HCT116 (cell line): ENCODE measurements at regions not wholly inside any gene's neighbourhood (a gene's known extent, or its start where the extent isn't known, plus 50 kb on each side); places are given as distances from the start of the nearest gene placed in this dataset.

Experiments used
- ATAC-seq: fragments of 200-7000 bp; cut with Tn5 transposase; 2 replicates; pipeline ENCODE4 v1.9.1; 2020; ENCODE audit warnings: mild to moderate bottlenecking, moderate library complexity
- BruUV-seq: library from RNA; stranded (reverse); fragments of 400-500 nt; replicated peaks from 2 replicates; lab custom pipeline; 2021; lab: Mats Ljungman, UMichigan
- CTCF ChIA-PET: fragments of 300-600 bp; sonication (Branson Sonifier 250); formaldehyde crosslinking; loops from one replicate; lab custom pipeline; 2021; ENCODE audit warnings: antibody characterized with exemption; lab: Charles Lee
- POLR2A ChIA-PET: fragments of 300-600, 350-600 bp; sonication (Branson Sonifier 250); formaldehyde crosslinking; loops from one replicate; lab custom pipeline; 2021; ENCODE audit warnings: antibody characterized with exemption; lab: Charles Lee
- RAD21 ChIA-PET, 2 experiments: fragments of 300-600 bp; sonication (Branson Sonifier 250); formaldehyde crosslinking; loops; one replicate each; lab custom pipeline; 2023; ENCODE audit warnings: low total read pairs in 2 of 2; ENCODE audit not compliant: uncharacterized antibody in 2 of 2, unreplicated experiment in 2 of 2, low non-redundant PET in 1 of 2; lab: Charles Lee
- DNase-seq: peaks from one replicate; pipeline ENCODE4 v3.0.0-alpha.2; 2010; ENCODE audit warnings: low read depth, low spot score
- H2AFZ ChIP-seq: fragments of 200-600 bp; shearing (Covaris generic), sonication (generic); 2 replicates; pipeline ENCODE4 v1.6.1; 2017; ENCODE audit warnings: low read depth, mixed run types, mixed read lengths, antibody characterized with exemption, low read length; ENCODE audit not compliant: poor library complexity, severe bottlenecking
- H3K27ac ChIP-seq: 2 replicates; pipeline ENCODE4 v1.5.1; 2012; ENCODE audit warnings: low read depth, low read length
- H3K27me3 ChIP-seq: fragments of 200-600 bp; sonication (generic); 2 replicates; pipeline ENCODE4 v1.6.1; 2016; ENCODE audit warnings: mixed run types, low read length, mixed read lengths; ENCODE audit not compliant: insufficient read depth
- H3K36me3 ChIP-seq, 2 experiments: fragments of 200-500 bp in 1 of 2; fragments of 200-600 bp in 1 of 2; sonication (Bioruptor generic) in 1 of 2; sonication (generic) in 1 of 2; 2 replicates each; pipeline versions ENCODE4 v1.5.1 to v1.6.1; 2014 to 2016; ENCODE audit warnings: low read length in 2 of 2, inconsistent platforms in 1 of 2, mixed read lengths in 1 of 2, mixed run types in 1 of 2; ENCODE audit not compliant: insufficient read depth in 2 of 2, control insufficient read depth in 1 of 2
- H3K4me1 ChIP-seq, 2 experiments: fragments of 200-600 bp in 1 of 2; sonication (generic) in 1 of 2; 2 replicates each; pipeline versions ENCODE4 v1.5.1 to v1.6.1; 2012 to 2017; ENCODE audit warnings: low read length in 2 of 2, inconsistent platforms in 1 of 2, mild to moderate bottlenecking in 1 of 2, mixed read lengths in 1 of 2, mixed run types in 1 of 2, moderate library complexity in 1 of 2; ENCODE audit not compliant: insufficient read depth in 2 of 2, control insufficient read depth in 1 of 2
- H3K4me2 ChIP-seq: fragments of 200-600 bp; sonication (generic); 2 replicates; pipeline ENCODE4 v1.6.1; 2017; ENCODE audit warnings: mixed run types, low read length, mixed read lengths
- H3K4me3 ChIP-seq, 2 experiments: fragments of 200-600 bp in 1 of 2; sonication (generic) in 1 of 2; replicated peaks in 1 of 2; 2 replicates each; pipeline ENCODE4 v1.5.1; 2011 to 2016; ENCODE audit warnings: low read length in 2 of 2, control low read depth in 1 of 2, low read depth in 1 of 2, mild to moderate bottlenecking in 1 of 2, mixed read lengths in 1 of 2, mixed run types in 1 of 2
- H3K79me2 ChIP-seq: fragments of 200-600 bp; sonication (generic); 2 replicates; pipeline ENCODE4 v1.6.1; 2017; ENCODE audit warnings: mild to moderate bottlenecking, mixed run types, low read length, moderate library complexity, mixed read lengths; ENCODE audit not compliant: insufficient read depth
- H3K9ac ChIP-seq: fragments of 200-600 bp; sonication (generic); 2 replicates; pipeline ENCODE4 v1.6.1; 2016; ENCODE audit warnings: low read length, mixed read lengths
- H3K9me2 ChIP-seq: fragments of 200-600 bp; sonication (generic), shearing (Covaris generic); 2 replicates; pipeline ENCODE4 v1.6.1; 2017; ENCODE audit warnings: mixed run types, mild to moderate bottlenecking, moderate library complexity; ENCODE audit not compliant: insufficient read depth
- H3K9me3 ChIP-seq, 2 experiments: fragments of 200-500 bp in 1 of 2; fragments of 200-600 bp in 1 of 2; sonication (Bioruptor generic) in 1 of 2; sonication (generic) in 1 of 2; 2 replicates each; pipeline ENCODE4 v1.6.1; 2014 to 2017; ENCODE audit warnings: low read length in 2 of 2, mixed read lengths in 2 of 2, inconsistent platforms in 1 of 2, low read depth in 1 of 2, mild to moderate bottlenecking in 1 of 2, mixed run types in 1 of 2, moderate library complexity in 1 of 2; ENCODE audit not compliant: control insufficient read depth in 1 of 2, insufficient read depth in 1 of 2
- H4K20me1 ChIP-seq: fragments of 200-600 bp; sonication (generic), shearing (Covaris generic); 2 replicates; pipeline ENCODE4 v1.6.1; 2017; ENCODE audit warnings: mixed run types, mild to moderate bottlenecking, moderate library complexity; ENCODE audit not compliant: insufficient read depth
- CBX3 ChIP-seq: IDR thresholded peaks from 2 replicates; pipeline ENCODE4 v1.6.1; 2012; ENCODE audit warnings: low read depth
- EGR1 ChIP-seq: IDR thresholded peaks from 2 replicates; pipeline ENCODE4 v1.6.1; 2012; ENCODE audit warnings: low read depth
- ELF1 ChIP-seq: IDR thresholded peaks from 2 replicates; pipeline ENCODE4 v1.6.1; 2012; ENCODE audit warnings: low read depth, borderline replicate concordance
- EZH2phosphoT487 ChIP-seq: fragments of 200-600 bp; IDR thresholded peaks from 2 replicates; pipeline ENCODE4 v1.6.1; 2018; ENCODE audit warnings: antibody characterized with exemption, borderline replicate concordance
- TCF7L2 ChIP-seq: IDR thresholded peaks from 2 replicates; pipeline ENCODE4 v1.7.0; 2011; ENCODE audit warnings: borderline replicate concordance, inconsistent platforms; ENCODE audit not compliant: insufficient read depth, insufficient read length; ENCODE audit errors: extremely low read depth
- ZFX ChIP-seq: fragments of 450-650 bp; IDR thresholded peaks from 2 replicates; pipeline ENCODE4 v1.6.1; 2017
- intact Hi-C: fragments of 100-400 bp; cut with micrococcal nuclease; formaldehyde crosslinking; loops from 2 replicates; pipeline ENCODE4 v1.10.0; 2022
- TF ChIP-seq, protein P1 (sequence below): IDR thresholded peaks from 2 replicates; pipeline ENCODE4 v1.6.1; 2011; ENCODE audit warnings: mild to moderate bottlenecking, low read length, moderate library complexity; ENCODE audit not compliant: insufficient replicate concordance; ENCODE audit errors: extremely low read depth
- TF ChIP-seq, protein P2 (sequence below), 3 experiments: fragments of 200-600 bp in 1 of 3; sonication (generic) in 1 of 3; IDR thresholded peaks in 2 of 3; conservative IDR thresholded peaks in 1 of 3; 2 replicates each; pipeline ENCODE4 v1.5.1; 2012 to 2017; ENCODE audit warnings: low read depth in 2 of 3, low read length in 2 of 3, antibody characterized with exemption in 1 of 3, borderline replicate concordance in 1 of 3, control low read depth in 1 of 3, mild to moderate bottlenecking in 1 of 3, mixed read lengths in 1 of 3, mixed run types in 1 of 3, moderate library complexity in 1 of 3; ENCODE audit not compliant: insufficient read depth in 1 of 3
- TF ChIP-seq, protein P3 (sequence below): IDR thresholded peaks from 2 replicates; pipeline ENCODE4 v1.6.1; 2012

DNA sequence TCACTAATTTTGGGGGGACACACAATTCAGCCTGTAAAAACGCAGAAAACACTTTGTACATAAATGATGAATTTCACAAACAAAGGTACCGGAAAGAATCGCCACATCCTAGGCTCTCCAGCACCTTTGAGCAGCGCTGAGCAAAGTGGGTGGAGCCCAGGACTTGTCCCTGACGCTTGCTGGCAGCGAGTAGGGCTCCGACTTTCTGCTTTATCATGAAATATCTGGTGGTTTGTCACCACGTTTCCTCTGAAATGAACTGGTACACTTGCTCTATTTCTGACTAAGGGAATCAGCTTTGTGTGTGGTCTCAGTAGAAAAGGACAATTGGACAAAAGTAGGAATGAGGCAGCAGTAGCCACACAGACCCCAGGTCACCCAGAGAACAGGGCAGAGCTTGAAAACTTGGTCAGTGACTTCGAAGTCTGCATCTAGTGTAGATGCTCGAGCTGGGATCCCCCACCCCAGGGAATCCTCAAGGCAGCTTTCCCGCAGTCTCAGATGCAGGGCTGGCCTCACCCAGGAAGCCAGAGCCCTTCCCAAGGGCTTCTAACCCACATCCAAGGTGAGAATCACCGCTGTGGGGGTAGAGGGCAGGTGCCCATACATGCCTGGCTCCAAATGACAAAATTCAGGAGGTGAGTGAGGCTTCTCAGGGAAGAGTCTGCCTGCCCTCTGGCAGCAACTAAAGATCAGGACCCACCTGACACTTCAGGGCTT, 85.3 kb upstream of the SOX1 start:
- no peak for ATAC-seq
- Histone ChIP-seq H3K9me3 (no peaks in the 10 kb centered on the region), H3K79me2 (no peaks in the 10 kb centered on the region), H4K20me1 (no peaks in the 10 kb centered on the region), H3K4me2 (no peak overlapping the region), H2AFZ (no peak overlapping the region), H3K9me2 (no peaks in the 10 kb centered on the region; the same call in 1 of the 2 replicates), H3K36me3 (no peaks in the 10 kb centered on the region), H3K4me1 (no peaks in the 10 kb centered on the region), H3K9ac (no peak overlapping the region), H3K27ac (no peak overlapping the region), H3K4me3 (no peak overlapping the region), H3K27me3 (0 out of 2 replicates have a peak, but pooled peaks cover 4% of the 10 kb centered on the region)
- no TSS peak for BruUV-seq
- TF ChIP-seq EGR1 (no peak), TCF7L2 (no peak), CBX3 (no peak), EZH2phosphoT487 (no peak), ZFX (no peak), ELF1 (no peak)
- TF ChIP-seq, protein P1, sequence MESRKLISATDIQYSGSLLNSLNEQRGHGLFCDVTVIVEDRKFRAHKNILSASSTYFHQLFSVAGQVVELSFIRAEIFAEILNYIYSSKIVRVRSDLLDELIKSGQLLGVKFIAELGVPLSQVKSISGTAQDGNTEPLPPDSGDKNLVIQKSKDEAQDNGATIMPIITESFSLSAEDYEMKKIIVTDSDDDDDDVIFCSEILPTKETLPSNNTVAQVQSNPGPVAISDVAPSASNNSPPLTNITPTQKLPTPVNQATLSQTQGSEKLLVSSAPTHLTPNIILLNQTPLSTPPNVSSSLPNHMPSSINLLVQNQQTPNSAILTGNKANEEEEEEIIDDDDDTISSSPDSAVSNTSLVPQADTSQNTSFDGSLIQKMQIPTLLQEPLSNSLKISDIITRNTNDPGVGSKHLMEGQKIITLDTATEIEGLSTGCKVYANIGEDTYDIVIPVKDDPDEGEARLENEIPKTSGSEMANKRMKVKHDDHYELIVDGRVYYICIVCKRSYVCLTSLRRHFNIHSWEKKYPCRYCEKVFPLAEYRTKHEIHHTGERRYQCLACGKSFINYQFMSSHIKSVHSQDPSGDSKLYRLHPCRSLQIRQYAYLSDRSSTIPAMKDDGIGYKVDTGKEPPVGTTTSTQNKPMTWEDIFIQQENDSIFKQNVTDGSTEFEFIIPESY = no peak
- TF ChIP-seq, protein P2, sequence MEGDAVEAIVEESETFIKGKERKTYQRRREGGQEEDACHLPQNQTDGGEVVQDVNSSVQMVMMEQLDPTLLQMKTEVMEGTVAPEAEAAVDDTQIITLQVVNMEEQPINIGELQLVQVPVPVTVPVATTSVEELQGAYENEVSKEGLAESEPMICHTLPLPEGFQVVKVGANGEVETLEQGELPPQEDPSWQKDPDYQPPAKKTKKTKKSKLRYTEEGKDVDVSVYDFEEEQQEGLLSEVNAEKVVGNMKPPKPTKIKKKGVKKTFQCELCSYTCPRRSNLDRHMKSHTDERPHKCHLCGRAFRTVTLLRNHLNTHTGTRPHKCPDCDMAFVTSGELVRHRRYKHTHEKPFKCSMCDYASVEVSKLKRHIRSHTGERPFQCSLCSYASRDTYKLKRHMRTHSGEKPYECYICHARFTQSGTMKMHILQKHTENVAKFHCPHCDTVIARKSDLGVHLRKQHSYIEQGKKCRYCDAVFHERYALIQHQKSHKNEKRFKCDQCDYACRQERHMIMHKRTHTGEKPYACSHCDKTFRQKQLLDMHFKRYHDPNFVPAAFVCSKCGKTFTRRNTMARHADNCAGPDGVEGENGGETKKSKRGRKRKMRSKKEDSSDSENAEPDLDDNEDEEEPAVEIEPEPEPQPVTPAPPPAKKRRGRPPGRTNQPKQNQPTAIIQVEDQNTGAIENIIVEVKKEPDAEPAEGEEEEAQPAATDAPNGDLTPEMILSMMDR (IDR thresholded peaks at IDR 0.05 in 2 of 3, conservative IDR thresholded peaks at IDR 0.05 in 1 of 3; ENCODE audit: borderline replicate concordance in 1 of 3, insufficient read depth in 1 of 3, low read depth in 2 of 3, low read length in 2 of 3) = no peak
- TF ChIP-seq, protein P3, sequence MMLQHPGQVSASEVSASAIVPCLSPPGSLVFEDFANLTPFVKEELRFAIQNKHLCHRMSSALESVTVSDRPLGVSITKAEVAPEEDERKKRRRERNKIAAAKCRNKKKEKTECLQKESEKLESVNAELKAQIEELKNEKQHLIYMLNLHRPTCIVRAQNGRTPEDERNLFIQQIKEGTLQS = no peak
- ChIA-PET RAD21 (no interaction called here), CTCF (no interaction called here), POLR2A (no interaction called here)
- DNase-seq = no peak
- intact Hi-C loops = no loop called here
